Ecto neural progenitor cell (in vitro differentiated cells): ENCODE measurements at regions not wholly inside any gene's neighbourhood (a gene's known extent, or its start where the extent isn't known, plus 50 kb on each side); places are given as distances from the start of the nearest gene placed in this dataset.

Experiments used
- DNase-seq: peaks from one replicate; pipeline ENCODE4 v3.0.0-alpha.2; 2018; ENCODE audit warnings: low spot score

DNA sequence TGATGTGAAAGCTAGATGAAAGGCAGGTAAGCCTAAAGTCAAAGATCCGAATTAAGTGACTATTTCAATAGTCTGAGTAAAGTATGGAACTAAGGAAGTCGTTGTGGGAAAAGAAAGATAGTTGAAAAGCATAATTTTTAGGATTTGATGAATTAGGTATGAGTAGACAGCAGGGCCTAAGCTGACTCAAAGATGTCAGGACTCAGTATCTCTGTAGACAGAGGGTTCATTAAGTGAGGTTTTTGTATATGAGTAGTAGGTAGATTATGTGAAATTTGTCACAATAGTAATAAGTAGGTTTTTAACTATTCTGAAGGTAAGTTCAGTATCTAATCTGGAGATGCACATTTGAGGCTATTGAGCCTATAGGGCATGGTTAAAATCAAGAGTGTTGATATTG is 196.4 kb downstream of the RASSF9 start:
- DNase-seq, result no peak

DNA sequence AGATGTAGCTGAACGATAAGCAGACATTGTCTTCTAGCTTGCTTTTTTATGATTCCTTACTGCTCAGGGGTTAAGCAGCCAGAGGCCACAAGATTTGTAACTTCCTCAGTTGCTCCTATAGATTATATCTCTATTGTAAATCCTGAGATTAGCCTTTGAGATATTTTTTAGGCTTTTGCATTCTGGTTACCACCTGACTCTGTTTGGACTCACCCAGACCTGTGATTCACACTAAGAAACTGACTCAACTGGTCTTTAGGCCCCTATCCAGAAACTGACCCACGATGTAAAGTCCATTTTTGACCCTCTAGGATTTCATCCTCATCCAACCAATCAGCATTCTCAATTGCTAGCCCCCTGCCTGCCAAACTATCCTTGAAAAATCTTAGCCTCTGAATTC is 194.4 kb downstream of the RASSF9 start:
- DNase-seq, result no peak

DNA sequence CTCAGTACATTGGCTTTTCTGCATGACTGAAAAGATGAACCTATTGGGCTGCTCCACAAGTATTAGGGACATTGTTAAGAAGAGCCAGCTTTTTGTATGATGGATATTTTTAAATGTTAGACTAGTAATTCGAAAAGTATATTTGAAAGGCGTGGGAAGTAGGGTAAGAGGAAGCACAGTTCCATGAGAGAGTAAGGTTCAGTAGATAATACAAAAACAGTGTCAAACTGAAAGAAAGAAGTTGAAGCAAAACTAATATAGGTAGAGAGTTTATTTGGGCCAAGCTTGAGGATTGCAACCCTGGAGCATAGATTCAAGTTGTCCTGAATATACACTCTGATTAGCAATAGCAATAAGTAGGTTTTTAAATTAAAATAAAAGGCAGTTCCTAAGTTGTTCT is 193.9 kb downstream of the RASSF9 start:
- DNase-seq, result no peak

DNA sequence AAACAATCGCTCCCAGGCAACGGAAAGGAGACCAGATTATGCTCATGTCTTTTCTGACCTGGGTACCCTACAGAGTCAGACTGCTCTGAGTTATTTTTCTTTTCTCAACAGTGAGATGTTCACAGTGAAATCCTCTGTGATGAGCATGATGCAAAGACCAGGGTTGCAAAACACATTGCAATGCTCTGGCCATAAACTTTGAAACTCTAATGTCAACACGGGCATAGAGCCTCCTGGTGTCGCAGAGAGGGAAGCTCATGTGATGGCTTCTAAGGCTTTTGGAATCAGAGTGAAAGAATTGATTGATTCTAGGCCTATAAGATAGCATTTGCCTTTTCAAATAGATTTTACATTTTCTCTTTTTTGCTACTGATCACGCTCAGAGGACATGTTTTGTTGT is 193.4 kb downstream of the RASSF9 start:
- no peak for DNase-seq

DNA sequence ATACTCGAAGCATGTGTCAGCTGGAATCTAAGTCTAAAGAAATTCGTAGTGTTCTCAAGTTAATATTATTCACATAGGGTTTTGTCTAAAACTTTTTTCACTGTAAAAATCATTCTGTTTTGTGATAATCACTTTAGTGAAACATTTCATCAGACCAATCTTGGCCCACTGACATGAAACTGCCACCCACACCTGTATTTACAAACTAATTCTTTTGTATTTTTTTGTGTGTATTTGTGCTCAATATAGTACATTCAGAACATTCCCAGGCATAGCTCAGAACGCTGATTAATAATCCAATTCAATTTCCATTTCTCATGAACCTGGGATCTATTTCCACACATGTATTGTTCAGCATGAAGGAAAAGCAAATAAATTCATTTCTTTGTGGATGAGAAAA is 191.7 kb downstream of the RASSF9 start:
- DNase-seq, result no peak

DNA sequence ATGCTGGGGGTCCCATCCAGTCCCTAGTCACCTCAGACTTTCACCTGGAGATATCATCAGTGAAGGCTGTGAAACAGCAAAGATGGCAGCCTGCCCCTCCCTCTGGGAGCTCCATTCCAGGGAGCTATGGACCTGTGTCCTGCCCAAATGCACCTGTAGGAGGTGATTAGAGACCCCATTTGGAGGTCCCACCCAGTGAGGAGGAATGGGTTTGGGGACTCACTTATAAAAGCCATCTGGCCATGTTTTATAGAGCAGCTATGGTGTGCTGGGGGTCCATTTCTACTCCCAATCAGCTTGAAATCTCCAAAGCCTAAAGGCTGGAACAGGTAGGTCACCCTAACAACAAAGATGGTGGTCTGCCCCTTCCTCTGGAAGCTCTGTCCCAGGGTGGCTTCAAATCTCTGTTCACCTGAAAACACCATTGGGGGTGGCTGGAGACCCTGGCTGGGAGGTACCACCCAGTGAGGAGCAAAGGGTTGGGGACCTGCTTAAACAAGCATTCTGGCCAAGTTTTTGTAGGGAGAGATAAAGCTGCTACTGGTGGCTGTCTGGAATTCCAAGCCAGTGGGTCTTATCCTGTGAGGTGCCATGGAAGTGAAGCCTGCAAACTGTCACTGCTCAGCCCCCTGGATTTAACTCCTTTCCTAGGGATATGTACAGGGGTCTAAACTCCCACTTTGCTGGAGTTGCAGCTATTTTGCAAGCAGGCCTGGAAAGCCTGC is 182.3 kb downstream of the RASSF9 start:
- no peak for DNase-seq

DNA sequence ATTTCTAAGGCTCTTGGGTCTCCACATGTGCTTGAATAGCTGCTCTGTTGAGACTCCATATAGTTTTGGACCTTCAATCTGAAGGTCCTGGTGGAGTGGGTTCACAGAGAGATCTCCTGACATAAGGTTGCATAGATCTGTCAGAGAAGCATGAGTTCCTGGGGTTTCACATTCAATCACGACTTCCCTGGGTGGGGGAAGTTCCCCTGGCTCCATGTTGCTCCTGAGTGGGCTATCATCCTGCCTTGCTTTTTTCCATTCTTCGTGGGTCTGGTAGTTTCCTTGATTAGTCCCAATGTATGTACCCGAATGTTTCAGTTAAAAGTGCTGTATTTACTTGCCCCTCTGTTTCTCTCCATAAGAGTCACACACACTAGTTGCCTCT is 181.8 kb downstream of the RASSF9 start:
- no peak for DNase-seq

DNA sequence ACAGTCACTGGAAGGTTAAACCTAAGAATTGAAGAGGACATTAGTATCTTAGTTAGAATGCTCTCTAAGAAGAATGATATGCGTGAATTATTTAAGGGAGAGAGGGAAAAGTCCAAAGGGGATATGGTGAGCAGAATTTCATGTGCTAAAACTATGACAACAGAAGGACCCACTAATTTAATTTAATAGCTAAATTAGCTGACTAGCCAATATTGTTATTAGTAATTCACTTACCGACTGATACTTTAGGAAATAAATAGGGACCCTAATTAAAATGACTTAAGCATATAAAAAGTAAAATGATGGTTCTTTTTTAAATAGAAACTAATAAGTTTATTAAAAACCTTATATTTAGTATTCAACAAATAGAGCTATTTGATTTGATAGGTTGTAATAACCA is 179.6 kb downstream of the RASSF9 start:
- no peak for DNase-seq

DNA sequence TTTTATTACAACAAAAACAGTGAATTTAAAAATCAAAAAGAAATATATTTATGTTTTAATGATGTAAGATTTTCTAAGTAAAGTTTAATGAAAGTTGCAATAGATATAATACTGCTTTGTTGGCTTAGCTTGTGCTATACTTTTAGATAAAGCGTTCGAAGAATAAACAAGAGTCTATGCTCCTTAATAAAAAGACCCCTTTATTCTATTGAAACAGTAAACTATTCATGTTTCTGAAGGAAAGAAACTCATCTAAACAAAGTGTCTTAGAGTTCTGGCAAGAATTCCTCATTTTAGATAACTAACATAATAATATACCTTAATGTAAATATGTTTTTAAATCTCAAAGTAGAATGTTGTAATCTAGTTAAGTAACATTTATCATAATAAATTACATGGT is 179.0 kb downstream of the RASSF9 start:
- no peak for DNase-seq

DNA sequence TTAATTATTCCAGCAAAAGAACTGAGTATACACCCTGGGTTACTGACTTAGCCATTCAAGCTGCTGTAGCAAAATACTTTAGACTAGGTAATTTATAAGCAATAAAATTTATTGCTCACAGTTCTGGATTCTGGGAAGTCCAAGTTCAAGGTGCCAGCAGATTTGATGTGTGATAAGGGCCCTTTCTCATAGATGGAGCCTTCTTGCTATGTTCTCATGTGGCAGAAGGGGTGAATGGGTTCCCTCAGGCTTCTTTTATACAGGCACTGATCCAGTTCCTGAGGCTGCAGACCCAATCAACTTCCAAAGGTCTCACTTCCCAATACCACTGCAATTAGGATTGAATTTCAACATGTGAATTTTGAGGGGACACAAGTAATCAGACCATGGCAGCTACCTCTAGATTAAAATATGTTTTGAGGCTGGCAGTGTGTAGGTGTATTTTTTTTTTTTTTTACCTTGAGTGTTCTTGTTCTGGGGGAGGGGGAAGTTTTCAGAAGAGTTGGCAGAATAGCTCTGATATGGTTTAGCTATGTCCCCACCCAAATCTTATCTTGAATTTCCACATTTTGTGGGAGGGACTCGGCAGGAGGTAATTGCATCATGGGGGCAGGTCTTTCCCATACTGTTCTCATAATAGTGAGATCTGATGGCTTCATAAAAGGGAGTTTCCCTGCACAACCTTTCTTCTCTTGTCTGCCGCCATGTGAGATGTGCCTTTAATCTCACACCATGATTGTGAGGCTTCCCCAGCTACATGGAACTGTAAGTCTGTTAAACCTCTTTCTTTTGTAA is 178.2 kb downstream of the RASSF9 start:
- no peak for DNase-seq

DNA sequence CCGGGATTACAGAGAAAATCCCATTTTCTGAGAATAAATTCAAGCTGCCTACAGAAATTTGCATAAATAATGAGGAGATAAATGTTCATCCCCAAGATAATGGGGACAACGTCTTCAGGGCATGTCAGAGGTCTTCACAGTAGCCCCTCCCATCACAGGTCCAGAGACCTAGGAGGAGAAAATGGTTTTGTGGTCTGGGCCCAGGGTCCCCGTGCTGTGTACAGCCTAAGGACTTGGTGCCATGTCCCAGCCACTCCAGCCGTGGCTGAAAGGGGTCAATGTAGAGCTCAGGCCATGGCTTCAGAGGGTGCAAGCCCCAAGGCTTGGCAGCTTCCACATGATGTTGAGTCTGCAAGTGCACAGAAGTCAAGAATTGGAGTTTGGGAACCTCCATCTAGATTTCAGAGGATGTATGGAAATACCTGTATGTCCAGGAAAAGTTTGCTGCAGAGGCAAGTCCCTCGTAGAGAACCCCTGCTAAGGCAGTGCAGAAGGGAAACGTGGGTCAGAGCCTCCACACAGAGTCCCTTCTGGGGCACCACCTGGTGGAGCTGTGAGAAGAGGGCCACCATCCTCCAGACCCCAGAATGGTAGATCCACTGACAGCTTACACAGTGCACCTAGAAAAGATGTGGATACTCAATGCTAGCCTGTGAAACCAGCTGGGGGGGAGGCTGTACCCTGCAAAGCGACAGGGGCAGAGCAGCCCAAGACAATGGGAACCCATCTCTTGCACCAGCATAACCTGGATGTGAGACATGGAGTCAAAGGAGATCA is 176.3 kb downstream of the RASSF9 start:
- no peak for DNase-seq

DNA sequence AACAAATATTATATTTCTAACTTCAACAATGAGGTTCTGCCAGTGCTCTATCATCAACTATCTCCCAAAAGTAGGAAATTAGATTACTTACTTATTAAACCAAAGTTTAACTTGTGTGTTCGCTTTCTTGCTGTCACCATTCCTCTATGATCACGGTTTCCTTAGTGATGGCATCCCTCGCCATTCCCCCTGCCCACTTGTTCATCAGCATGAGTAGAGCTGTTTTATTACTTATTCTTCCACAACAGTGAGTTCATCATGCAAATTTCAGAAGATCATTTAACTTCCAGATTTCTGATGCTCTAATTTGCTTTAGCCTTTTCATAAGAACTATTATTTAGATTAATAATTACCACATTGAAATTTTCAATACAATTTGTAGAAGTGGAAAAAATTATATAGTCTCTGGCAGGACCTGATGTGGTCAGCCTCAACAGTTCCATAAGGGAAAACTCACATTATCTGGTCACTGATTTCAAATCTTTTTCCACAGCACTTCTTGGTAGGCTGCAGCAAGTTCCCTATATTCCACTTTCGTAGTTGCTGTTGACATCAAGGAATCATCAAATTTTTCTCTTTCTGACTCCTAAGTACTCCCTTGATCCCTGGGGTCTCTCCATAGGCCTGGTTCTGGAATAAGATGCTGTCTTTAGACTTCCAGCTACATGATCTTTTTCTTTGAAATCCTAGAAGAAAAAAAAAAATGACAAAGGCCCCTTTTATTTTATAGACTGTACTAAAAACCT is 174.6 kb downstream of the RASSF9 start:
- DNase-seq, result no peak

DNA sequence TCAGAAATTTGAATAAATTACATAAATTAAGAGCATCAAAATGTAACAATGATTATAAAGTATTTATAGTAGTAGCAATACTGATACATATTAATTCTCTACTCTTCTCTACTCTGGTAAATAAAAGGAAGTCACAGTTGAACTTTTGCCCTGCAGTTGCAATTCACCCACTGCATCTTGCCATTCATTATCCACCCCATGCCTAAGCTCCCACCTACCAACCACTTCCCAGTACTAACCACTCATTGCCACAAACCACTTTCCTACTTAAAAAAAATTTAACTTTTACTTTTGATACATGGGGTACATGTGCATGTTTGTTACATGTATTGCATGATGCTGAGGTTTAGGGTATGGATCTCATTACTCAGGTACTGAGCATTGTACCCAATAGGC is 174.0 kb downstream of the RASSF9 start:
- DNase-seq, result no peak

DNA sequence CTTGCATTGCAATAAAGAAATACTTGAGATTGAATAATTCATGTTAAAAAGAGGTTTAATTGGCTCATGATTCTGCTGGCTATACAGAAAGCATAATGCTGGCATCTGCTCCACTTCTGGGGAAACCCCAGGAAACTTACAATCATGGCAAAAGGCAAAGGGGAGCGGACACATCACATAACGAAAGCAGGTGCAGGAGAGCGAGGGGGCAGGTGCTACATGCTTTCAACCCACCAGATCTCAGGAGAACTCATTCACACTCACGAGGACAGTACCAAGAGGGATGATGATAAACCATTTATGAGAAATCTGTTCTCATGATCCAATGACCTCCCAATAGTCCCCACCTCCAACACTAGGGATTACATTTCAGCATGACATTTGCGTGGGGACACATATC is 172.6 kb downstream of the RASSF9 start:
- no peak for DNase-seq

DNA sequence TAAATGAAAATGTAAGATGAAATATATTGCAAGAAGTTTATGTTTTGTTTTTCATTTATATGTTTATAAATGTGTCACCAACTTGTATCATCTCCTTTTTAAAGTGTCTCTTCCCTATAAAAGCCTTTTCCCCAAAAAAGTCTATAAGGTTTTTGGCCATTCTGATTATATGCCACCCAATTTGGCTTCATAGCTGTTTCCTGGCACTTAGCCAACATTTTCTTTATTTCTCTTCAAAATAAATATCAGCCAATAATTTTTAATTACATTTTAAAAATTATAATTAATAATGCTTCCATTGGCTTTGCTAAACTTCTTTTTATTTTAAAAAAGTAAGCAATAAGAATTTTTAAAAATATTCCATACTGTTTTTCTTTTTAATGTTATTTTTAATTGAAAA is 171.8 kb downstream of the RASSF9 start:
- DNase-seq, result no peak

DNA sequence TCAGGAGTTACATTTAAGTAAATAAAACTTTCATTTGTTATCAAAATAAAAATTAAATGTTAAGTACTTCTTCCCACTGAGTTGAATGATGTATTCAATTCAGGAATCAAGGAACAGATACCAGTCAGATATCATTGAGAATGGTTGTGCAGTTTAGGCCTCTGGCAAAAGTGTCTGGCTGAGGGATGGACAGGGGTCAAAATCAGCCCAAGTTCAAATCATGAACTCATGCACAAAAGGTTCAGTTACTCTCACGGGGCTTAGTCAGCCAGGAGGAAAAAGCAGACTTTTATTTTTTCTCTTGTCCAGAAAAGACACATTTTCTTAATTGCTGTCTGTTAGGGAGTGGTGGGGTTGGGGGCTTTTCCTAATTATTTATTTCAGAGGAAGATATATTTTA is 166.3 kb downstream of the RASSF9 start:
- DNase-seq, result no peak

DNA sequence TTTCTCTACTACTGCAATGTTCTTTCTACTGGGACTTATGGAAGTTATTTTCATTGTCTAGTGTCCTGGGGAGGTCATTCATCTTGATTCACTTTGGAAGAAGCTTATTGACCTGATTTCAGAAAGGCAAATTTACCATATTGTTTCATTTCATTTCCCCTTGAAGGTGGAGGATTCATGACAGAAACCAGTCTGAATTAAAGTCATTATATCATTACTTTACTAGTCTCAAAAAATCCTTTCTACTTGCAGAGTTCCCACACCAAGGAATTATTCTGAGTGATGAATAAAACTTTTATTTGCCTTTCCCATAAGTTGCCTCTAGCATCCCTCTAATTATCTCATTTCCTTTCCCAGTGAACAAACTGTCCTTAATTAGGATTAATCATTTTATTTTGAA is 163.8 kb downstream of the RASSF9 start:
- DNase-seq, result no peak

DNA sequence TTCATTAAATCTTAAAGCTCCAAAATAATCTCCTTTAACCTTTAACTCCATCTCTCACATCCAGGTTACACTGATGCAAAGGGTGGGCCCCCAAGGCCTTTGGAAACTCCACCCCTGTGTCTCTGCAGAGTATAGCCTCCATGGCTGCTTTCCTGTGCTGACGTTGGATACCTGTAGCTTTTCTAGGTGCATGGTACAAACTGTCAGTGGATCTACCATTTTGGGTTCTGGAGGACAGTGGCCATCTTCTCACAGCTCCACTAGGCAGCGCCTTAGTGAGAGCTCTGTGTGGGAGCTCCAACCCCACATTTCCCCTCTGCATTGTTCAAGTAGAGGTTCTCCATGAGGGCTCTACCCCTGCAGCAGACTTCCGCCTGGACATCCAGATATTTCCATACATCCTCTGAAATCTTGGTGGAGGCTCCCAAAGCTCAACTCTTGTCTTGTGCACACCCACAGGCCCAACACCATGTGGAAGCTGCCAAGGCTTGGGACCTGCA is 162.2 kb downstream of the RASSF9 start:
- no peak for DNase-seq

DNA sequence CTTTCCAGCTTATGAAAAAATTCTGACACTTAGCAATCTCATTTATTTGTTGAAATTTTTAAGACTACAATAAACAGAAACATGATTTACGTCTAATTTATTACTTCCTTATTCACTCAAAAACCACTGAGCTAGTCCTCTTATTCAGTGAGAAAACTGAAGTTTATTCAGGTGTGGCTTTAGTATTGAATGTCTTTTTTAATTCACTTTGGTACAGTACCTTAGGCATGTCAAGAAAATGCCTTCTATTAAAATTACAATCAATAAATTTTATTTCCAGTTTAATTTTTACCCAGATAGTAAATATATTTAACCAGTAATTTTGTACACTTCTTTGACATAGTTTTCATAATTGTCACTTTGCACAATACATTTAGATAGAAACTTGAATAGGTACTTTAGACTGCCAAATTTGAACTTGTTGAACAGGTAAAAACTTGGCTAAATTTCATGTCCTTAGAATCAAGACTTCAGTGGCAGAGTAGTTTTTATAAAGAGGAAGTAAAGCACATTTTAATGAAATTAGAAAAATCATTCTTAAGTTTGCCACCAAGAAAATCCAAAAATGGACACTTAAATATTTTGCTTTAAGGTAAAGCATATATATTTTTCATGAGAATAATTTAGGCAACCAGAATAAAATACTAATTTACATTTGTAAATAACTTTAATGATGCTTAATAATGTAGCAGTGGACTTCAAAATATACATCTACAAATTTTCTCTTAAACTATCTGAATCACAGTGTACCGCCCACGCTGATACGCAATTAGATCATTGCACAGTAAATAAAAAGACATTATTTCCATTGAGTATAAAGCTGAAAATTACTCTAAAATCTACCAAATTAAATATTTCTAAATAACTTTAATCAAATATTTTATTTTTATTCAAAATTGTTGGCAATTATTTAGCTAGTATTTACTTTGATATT is 159.1 kb downstream of the RASSF9 start:
- DNase-seq, result no peak

DNA sequence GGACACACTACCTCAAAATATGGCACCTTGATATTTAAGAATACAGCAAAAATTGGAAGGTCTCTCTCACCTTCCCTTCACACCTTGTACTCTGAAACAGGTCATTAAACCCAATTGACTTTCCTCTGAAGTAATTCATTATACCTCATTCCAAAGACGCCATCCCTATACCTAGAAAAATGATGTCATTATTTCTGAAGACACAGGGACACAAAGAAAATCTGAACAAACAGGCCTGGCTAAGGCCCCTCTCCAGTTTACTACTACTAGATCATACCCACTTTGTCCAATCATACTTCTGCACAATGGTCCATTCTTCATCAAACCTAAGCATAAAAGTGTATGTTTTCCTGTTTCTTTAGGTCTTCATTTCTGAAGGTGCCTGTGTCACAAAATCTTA is 156.9 kb downstream of the RASSF9 start:
- DNase-seq, result no peak

DNA sequence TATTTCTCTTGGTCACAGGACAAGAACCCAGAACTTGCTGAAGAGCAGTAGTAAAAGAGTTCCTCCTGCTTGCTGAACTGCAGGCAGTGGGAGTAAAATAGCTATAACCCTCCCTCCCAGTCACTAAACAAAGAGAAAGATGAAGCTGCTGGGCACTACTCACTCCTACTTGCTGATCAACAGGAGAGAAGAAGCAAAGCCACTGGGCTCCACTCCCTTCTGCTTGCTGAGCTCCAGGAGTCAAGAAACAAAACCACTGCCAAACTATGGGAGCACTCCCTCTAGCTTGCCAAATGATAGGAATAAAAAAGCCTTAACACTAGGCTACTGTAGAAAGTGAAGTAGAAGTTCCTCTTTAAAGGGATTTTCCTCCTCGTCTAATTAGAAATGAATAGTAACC is 155.3 kb downstream of the RASSF9 start:
- no peak for DNase-seq
